AG08396 (cell line): ENCODE measurements at regions not wholly inside any gene's neighbourhood (a gene's known extent, or its start where the extent isn't known, plus 50 kb on each side); places are given as distances from the start of the nearest gene placed in this dataset.

Experiments
- DNase-seq: peaks from one replicate; pipeline ENCODE4 v3.0.0; 2012; ENCODE audit warnings: low spot score, mixed read lengths

GRCh38 chr2:136468799-136469369 is 296.5 kb upstream of the THSD7B start:
- no peak for DNase-seq

GRCh38 chr2:136452528-136452927 is 312.8 kb upstream of the THSD7B start:
- DNase-seq, result no peak

- DNase-seq, result no peak
These were observed 316.2 kb upstream of the THSD7B start for GRCh38 chr2:136448986-136449780.

GRCh38 chr2:136448432-136448831 is 316.9 kb upstream of the THSD7B start:
- no peak for DNase-seq

GRCh38 chr2:136444323-136444722 is 321.0 kb upstream of the THSD7B start:
- no peak for DNase-seq

- no peak for DNase-seq
These were observed 321.7 kb upstream of the THSD7B start for GRCh38 chr2:136443661-136444060.

- no peak for DNase-seq
These were observed 323.2 kb upstream of the THSD7B start for GRCh38 chr2:136441979-136442714.

- no peak for DNase-seq
These were observed 321.2 kb upstream of the CXCR4 start for GRCh38 chr2:136439064-136439676.

- DNase-seq, result no peak
These were observed 319.5 kb upstream of the CXCR4 start for GRCh38 chr2:136437461-136437860.

GRCh38 chr2:136436936-136437335 is 319.0 kb upstream of the CXCR4 start:
- DNase-seq, result no peak

GRCh38 chr2:136434251-136434715 is 316.3 kb upstream of the CXCR4 start:
- DNase-seq, result no peak

GRCh38 chr2:136433261-136433660 is 315.3 kb upstream of the CXCR4 start:
- DNase-seq, result no peak

- no peak for DNase-seq
These were observed 306.2 kb upstream of the CXCR4 start for GRCh38 chr2:136424112-136424511.

- DNase-seq, result peak; percentile 68
These were observed 305.6 kb upstream of the CXCR4 start for GRCh38 chr2:136423516-136423996.

- DNase-seq, result no peak
These were observed 304.6 kb upstream of the CXCR4 start for GRCh38 chr2:136422512-136422911.

GRCh38 chr2:136420346-136420745 is 302.4 kb upstream of the CXCR4 start:
- no peak for DNase-seq

- no peak for DNase-seq
These were observed 294.0 kb upstream of the CXCR4 start for GRCh38 chr2:136411946-136412345.

GRCh38 chr2:136410673-136411072 is 292.7 kb upstream of the CXCR4 start:
- DNase-seq, result no peak

- no peak for DNase-seq
These were observed 290.8 kb upstream of the CXCR4 start for GRCh38 chr2:136408795-136409194.

GRCh38 chr2:136407952-136408318 is 290.0 kb upstream of the CXCR4 start:
- DNase-seq, result no peak

GRCh38 chr2:136407117-136407951 is 289.4 kb upstream of the CXCR4 start:
- no peak for DNase-seq

GRCh38 chr2:136404925-136405324 is 287.0 kb upstream of the CXCR4 start:
- DNase-seq, result no peak
